ENCODE measurements at regions not wholly inside any gene's neighbourhood (a gene's known extent, or its start where the extent isn't known, plus 50 kb on each side); places are given as distances from the start of the nearest gene placed in this dataset.

DNA sequence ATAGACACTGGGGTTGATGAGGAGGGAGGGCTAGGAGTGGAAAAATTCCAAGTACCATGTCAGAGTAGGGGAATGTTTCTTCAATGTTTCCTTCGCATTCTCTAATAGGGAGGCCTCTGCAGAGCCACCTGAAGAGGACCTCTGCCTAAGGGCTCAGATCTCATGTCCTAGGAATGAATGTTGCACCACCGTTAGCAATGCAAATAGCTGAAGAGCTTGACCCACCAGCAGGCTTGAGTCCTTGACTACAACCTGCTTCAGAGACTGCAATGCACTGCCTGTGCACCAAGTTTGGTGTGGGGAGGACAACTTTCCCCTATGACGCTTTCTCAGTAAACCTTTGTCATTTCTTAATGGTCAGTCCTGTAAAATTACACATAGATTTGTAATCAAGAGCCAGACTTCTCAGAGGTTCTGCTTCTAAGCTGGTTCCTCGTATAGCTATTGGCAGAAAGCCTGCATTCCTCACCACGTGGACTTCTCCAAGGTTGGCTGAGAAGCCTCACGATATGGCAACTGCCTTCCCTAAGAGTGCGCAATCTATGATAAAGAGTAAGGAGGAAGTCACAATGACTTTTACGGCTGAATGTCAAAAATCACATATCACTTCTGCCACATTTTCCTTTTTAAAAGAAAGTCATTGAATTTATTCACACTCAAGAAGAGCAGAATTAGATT is 600.7 kb upstream of the PTGER4 start:
- Histone ChIP-seq H3K9me3 (ENCODE audit: control insufficient read depth, low read depth, low read length) (no peaks in the 10 kb centered on the region), H4K20me1 (ENCODE audit: control insufficient read depth, insufficient read depth, insufficient read length) (no peaks in the 10 kb centered on the region), H4K8ac (replicated peaks; ENCODE audit: insufficient read length, low read depth, low read length) (no peak overlapping the region), H3K14ac (ENCODE audit: insufficient read depth, low read length) (no peak overlapping the region), H2BK15ac (ENCODE audit: low read depth, low read length) (no peak overlapping the region), H3K4ac (ENCODE audit: low read depth, low read length) (no peak overlapping the region), H2AK5ac (ENCODE audit: insufficient read length, low read length) (no peak overlapping the region), H2BK5ac (ENCODE audit: insufficient read length, low read length) (no peak overlapping the region), H3K79me1 (ENCODE audit: insufficient read depth, low read depth, low read length, poor library complexity, severe bottlenecking) (no peaks in the 10 kb centered on the region), H3K18ac (ENCODE audit: insufficient read length, low read depth, low read length) (no peak overlapping the region), H3K4me1 (ENCODE audit: insufficient read depth, low read length) (no peaks in the 10 kb centered on the region), H3K23me2 (ENCODE audit: insufficient read length, low read depth, low read length, poor library complexity, severe bottlenecking) (no peaks in the 10 kb centered on the region), H4K91ac (ENCODE audit: insufficient read length, low read depth, low read length) (no peak overlapping the region), H2BK20ac (ENCODE audit: low read depth, low read length, poor library complexity, severe bottlenecking) (no peak overlapping the region), H2BK12ac (ENCODE audit: insufficient read length, low read depth, low read length) (no peak overlapping the region), H3K56ac (ENCODE audit: insufficient read length, low read depth, low read length) (no peak overlapping the region), H3K23ac (ENCODE audit: insufficient read length, low read depth, low read length) (no peak overlapping the region), H3K79me2 (ENCODE audit: insufficient read depth, low read length) (no peaks in the 10 kb centered on the region), H3K27me3 (ENCODE audit: insufficient read depth, low read length) (no peaks in the 10 kb centered on the region), H2BK120ac (ENCODE audit: low read depth, low read length, poor library complexity, severe bottlenecking) (no peak overlapping the region), H3T11ph (ENCODE audit: low read length) (no peak overlapping the region), H2AFZ (ENCODE audit: low read length) (no peak overlapping the region), H3K27ac (ENCODE audit: insufficient read length, low read depth, low read length) (no peak overlapping the region), H4K5ac (ENCODE audit: insufficient read length, low read depth, low read length) (no peak overlapping the region), H3K9ac (ENCODE audit: extremely low read depth, insufficient read length, low read length) (no peak overlapping the region), H3K4me2 (ENCODE audit: insufficient read depth, insufficient read length, low read length) (no peak overlapping the region)
- no CpG with 5 or more reads among the region's 8 CpGs for WGBS (ENCODE audit: extremely low coverage, insufficient read length, low lambda C conversion rate)
- TF ChIP-seq, protein P1, sequence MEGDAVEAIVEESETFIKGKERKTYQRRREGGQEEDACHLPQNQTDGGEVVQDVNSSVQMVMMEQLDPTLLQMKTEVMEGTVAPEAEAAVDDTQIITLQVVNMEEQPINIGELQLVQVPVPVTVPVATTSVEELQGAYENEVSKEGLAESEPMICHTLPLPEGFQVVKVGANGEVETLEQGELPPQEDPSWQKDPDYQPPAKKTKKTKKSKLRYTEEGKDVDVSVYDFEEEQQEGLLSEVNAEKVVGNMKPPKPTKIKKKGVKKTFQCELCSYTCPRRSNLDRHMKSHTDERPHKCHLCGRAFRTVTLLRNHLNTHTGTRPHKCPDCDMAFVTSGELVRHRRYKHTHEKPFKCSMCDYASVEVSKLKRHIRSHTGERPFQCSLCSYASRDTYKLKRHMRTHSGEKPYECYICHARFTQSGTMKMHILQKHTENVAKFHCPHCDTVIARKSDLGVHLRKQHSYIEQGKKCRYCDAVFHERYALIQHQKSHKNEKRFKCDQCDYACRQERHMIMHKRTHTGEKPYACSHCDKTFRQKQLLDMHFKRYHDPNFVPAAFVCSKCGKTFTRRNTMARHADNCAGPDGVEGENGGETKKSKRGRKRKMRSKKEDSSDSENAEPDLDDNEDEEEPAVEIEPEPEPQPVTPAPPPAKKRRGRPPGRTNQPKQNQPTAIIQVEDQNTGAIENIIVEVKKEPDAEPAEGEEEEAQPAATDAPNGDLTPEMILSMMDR (conservative IDR thresholded peaks at IDR 0.05), result no peak
- H3K4me1 Mint-ChIP-seq, result peaks cover 0 to 3% of the 10 kb centered on the region in 2 experiments; a peak in 3 of 4 replicates
- no peaks in the 10 kb centered on the region for H3K27me3 Mint-ChIP-seq (ENCODE audit: low read depth)
- no peak overlapping the region; a peak in 1 of 7 replicates for H3K27ac Mint-ChIP-seq
- no peak for DNase-seq
- no peaks in the 10 kb centered on the region; a peak in 3 of 7 replicates for H3K36me3 Mint-ChIP-seq (ENCODE audit: insufficient read depth in 1 of 3, low read depth in 3 of 3)
- H3K4me3 Mint-ChIP-seq, result no peak overlapping the region
- peaks cover 13 to 32% of the 10 kb centered on the region in 2 experiments; a peak in 4 of 5 replicates for H3K9me3 Mint-ChIP-seq

Data from H9 (cell line).